ENCODE measurements at regions not wholly inside any gene's neighbourhood (a gene's known extent, or its start where the extent isn't known, plus 50 kb on each side); places are given as distances from the start of the nearest gene placed in this dataset.

DNA sequence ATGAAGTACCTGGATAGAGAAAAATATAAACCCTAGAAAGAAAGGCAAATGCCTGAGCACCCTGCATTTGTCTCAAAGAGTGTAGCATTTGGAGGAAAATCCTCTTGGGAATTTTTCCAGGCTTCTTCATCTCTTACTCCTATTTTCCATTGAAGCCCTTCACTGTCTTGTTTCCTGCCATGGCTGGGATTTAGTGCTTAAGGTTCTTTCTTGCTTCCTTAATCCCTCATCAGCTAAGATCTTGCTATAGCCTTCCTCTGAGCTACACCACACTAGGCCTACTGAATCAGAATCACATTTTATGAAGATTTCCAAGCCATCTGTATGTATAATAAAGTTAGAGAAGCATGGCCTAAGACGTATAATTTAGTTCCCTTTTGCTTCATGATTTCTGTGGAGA lies 97.5 kb upstream of the PHYHIPL start:
- TF ChIP-seq, protein P1, sequence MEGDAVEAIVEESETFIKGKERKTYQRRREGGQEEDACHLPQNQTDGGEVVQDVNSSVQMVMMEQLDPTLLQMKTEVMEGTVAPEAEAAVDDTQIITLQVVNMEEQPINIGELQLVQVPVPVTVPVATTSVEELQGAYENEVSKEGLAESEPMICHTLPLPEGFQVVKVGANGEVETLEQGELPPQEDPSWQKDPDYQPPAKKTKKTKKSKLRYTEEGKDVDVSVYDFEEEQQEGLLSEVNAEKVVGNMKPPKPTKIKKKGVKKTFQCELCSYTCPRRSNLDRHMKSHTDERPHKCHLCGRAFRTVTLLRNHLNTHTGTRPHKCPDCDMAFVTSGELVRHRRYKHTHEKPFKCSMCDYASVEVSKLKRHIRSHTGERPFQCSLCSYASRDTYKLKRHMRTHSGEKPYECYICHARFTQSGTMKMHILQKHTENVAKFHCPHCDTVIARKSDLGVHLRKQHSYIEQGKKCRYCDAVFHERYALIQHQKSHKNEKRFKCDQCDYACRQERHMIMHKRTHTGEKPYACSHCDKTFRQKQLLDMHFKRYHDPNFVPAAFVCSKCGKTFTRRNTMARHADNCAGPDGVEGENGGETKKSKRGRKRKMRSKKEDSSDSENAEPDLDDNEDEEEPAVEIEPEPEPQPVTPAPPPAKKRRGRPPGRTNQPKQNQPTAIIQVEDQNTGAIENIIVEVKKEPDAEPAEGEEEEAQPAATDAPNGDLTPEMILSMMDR (IDR thresholded peaks at IDR 0.05) = no peak
- no peak for TF ChIP-seq POLR2A (IDR thresholded peaks at IDR 0.05)
